H1 (cell line): ENCODE measurements at regions not wholly inside any gene's neighbourhood (a gene's known extent, or its start where the extent isn't known, plus 50 kb on each side); places are given as distances from the start of the nearest gene placed in this dataset.

Experiments used
- CHD1 ChIP-seq: IDR thresholded peaks from 2 replicates; pipeline ENCODE4 v1.6.1; 2012; ENCODE audit warnings: low read depth, low read length, improper control_type of control experiment
- TF ChIP-seq, protein P1 (sequence below): fragments of 300-600 bp; sonication (generic); IDR thresholded peaks from 2 replicates; pipeline ENCODE4 v1.7.1; 2012; ENCODE audit warnings: low read length, moderate library complexity, mild to moderate bottlenecking, inconsistent platforms; ENCODE audit not compliant: insufficient replicate concordance

- TF ChIP-seq, protein P1, sequence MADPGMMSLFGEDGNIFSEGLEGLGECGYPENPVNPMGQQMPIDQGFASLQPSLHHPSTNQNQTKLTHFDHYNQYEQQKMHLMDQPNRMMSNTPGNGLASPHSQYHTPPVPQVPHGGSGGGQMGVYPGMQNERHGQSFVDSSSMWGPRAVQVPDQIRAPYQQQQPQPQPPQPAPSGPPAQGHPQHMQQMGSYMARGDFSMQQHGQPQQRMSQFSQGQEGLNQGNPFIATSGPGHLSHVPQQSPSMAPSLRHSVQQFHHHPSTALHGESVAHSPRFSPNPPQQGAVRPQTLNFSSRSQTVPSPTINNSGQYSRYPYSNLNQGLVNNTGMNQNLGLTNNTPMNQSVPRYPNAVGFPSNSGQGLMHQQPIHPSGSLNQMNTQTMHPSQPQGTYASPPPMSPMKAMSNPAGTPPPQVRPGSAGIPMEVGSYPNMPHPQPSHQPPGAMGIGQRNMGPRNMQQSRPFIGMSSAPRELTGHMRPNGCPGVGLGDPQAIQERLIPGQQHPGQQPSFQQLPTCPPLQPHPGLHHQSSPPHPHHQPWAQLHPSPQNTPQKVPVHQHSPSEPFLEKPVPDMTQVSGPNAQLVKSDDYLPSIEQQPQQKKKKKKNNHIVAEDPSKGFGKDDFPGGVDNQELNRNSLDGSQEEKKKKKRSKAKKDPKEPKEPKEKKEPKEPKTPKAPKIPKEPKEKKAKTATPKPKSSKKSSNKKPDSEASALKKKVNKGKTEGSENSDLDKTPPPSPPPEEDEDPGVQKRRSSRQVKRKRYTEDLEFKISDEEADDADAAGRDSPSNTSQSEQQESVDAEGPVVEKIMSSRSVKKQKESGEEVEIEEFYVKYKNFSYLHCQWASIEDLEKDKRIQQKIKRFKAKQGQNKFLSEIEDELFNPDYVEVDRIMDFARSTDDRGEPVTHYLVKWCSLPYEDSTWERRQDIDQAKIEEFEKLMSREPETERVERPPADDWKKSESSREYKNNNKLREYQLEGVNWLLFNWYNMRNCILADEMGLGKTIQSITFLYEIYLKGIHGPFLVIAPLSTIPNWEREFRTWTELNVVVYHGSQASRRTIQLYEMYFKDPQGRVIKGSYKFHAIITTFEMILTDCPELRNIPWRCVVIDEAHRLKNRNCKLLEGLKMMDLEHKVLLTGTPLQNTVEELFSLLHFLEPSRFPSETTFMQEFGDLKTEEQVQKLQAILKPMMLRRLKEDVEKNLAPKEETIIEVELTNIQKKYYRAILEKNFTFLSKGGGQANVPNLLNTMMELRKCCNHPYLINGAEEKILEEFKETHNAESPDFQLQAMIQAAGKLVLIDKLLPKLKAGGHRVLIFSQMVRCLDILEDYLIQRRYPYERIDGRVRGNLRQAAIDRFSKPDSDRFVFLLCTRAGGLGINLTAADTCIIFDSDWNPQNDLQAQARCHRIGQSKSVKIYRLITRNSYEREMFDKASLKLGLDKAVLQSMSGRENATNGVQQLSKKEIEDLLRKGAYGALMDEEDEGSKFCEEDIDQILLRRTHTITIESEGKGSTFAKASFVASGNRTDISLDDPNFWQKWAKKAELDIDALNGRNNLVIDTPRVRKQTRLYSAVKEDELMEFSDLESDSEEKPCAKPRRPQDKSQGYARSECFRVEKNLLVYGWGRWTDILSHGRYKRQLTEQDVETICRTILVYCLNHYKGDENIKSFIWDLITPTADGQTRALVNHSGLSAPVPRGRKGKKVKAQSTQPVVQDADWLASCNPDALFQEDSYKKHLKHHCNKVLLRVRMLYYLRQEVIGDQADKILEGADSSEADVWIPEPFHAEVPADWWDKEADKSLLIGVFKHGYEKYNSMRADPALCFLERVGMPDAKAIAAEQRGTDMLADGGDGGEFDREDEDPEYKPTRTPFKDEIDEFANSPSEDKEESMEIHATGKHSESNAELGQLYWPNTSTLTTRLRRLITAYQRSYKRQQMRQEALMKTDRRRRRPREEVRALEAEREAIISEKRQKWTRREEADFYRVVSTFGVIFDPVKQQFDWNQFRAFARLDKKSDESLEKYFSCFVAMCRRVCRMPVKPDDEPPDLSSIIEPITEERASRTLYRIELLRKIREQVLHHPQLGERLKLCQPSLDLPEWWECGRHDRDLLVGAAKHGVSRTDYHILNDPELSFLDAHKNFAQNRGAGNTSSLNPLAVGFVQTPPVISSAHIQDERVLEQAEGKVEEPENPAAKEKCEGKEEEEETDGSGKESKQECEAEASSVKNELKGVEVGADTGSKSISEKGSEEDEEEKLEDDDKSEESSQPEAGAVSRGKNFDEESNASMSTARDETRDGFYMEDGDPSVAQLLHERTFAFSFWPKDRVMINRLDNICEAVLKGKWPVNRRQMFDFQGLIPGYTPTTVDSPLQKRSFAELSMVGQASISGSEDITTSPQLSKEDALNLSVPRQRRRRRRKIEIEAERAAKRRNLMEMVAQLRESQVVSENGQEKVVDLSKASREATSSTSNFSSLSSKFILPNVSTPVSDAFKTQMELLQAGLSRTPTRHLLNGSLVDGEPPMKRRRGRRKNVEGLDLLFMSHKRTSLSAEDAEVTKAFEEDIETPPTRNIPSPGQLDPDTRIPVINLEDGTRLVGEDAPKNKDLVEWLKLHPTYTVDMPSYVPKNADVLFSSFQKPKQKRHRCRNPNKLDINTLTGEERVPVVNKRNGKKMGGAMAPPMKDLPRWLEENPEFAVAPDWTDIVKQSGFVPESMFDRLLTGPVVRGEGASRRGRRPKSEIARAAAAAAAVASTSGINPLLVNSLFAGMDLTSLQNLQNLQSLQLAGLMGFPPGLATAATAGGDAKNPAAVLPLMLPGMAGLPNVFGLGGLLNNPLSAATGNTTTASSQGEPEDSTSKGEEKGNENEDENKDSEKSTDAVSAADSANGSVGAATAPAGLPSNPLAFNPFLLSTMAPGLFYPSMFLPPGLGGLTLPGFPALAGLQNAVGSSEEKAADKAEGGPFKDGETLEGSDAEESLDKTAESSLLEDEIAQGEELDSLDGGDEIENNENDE = no peak
- no peak for TF ChIP-seq CHD1
Observed at GRCh38 chr13:111595791-111596190, 275.3 kb downstream of the TEX29 start (continued).
